Right hindlimb (tissue), 1 donor: ENCODE measurements at regions not wholly inside any gene's neighbourhood (a gene's known extent, or its start where the extent isn't known, plus 50 kb on each side); places are given as distances from the start of the nearest gene placed in this dataset.

Source experiments
- DNase-seq: peaks from one replicate; pipeline ENCODE4 v3.0.0-alpha.2; 2018

DNA sequence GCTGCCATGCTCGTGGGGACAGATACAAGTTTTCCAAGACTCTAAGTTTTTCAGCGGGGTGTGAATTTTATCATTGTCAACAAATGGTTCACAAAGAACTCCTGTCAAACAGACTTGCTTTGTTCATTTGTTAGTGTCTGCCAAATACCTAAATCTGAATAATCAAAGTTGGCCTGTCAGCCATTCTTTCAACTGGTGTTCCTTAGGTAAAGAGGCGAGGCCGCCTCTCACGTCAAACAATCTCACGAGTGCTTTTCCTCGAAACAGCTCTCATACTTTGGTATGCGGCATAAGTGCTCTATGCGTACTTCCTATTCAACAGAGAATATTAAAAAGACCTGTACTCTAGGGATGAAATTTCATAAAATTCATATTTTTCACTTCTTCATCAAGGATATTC lies 51.4 kb upstream of the KANK4 start:
- DNase-seq = no peak

GRCh38 chr1:62371375-62371774 lies 52.1 kb upstream of the KANK4 start:
- DNase-seq = no peak

GRCh38 chr1:62373221-62373620 lies 54.0 kb upstream of the KANK4 start:
- no peak for DNase-seq

DNA sequence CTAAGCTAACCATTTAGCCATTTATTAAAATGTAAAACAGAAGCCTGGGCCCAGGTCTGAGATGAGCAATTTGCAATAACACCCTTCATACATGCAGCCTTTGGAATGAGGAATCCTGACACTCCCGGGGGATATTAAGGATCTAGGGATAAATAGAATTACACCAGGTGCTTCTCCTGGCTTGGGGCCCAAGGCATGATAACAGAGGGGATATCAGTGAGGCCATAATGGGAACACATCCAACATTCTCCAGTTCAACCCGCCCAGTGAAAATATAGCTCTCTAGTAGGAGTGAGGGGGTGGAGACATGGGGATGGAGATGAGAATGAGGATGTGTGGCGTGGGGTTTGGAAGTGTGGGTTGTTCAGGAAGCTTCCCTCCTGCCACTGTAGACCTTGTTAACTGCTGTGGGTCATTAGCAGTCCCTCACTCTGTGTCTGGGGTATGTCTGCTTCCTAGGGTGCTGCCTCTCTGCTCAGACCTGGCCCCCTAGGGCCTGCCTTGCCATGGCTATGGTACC lies 57.9 kb upstream of the KANK4 start:
- no peak for DNase-seq

DNA sequence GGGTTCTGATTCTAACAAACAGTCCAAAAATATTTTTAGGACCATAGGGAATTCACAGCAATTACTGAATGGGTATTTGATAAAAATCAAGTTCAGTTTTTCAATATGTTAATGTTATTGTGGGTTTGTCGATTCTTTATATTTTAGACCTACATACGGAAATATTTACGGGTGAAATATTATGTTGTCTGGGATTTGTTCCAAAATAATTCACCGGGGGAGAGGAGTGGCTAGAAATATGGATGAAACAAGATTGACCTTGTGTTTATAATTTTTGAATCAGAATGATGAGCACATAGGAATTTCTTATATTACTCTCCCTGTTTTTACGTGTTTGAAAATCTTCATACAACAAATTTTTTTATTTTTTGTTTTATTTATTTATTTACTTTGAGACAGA lies 56.7 kb upstream of the USP1 start:
- no peak for DNase-seq

DNA sequence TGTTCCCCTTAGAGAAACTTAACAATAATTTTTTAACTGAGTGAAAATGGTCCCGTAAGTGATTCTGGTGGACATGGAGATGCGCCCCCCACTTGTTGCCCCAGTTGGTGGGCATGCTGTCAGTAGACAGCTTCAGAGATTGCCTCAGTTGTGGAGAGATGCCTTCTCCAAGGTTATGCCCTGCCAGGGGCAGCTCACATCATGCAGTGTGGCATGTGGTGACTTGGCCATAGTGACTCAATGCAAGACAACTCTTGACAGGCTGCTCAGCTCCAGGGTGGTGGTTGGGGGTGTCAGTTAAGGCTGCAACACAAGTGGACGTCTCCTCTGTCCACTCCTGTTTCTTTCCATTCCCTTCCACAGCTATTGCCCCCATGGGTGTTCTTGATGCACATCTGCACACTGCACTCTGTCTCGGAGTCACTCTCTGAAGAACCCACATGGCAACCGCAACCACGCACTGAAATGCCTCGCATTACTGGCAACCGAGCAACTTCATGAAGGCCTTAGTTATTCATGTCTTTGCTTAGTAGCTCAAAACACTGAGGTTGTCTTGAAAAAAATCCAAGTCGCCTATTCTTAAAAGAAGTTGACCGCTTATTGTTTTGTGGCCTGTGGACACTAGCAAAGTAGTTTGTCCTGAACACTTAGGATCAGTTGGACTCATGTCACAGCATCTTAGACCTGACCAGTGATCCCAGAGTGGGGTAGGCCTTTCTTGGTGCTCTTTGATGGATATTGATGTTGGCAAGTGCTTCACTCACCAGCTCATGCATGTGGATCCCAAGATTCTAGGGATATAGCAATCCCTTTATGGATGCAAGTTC lies 54.8 kb upstream of the USP1 start:
- DNase-seq = no peak

DNA sequence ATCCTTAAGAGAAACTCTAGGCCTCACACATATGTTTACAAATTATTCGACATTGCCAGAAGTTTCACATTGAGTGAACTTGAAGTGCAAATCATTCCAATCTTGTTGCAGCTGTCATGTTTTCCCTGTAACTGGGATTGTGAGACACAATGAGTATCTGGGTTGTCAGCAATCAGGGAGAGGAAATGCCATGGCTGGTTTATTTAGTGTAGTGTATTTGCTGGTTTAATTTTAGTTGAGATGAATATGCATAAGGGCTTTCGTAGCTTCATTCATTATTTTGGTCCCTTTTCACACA lies 54.2 kb upstream of the USP1 start:
- DNase-seq = no peak

GRCh38 chr1:62384276-62385005 lies 52.4 kb upstream of the USP1 start:
- peak; percentile 78 for DNase-seq

GRCh38 chr1:62385923-62386322 lies 50.9 kb upstream of the USP1 start:
- no peak for DNase-seq

- DNase-seq = no peak
These were observed 50.3 kb upstream of the USP1 start for GRCh38 chr1:62386351-62387121.
